SK-N-SH (cell line): ENCODE measurements at regions not wholly inside any gene's neighbourhood (a gene's known extent, or its start where the extent isn't known, plus 50 kb on each side); places are given as distances from the start of the nearest gene placed in this dataset.

Source experiments
- EP300 ChIP-seq, 2 experiments: IDR thresholded peaks; 2 replicates each; pipeline versions ENCODE4 v1.4.0 to v1.6.1; 2012; ENCODE audit warnings: borderline replicate concordance in 1 of 2, low read depth in 1 of 2, low read length in 1 of 2
- JUND ChIP-seq: IDR thresholded peaks from 2 replicates; pipeline ENCODE4 v1.4.0; 2012
- POLR2AphosphoS5 ChIP-seq: IDR thresholded peaks from 2 replicates; pipeline ENCODE4 v1.6.1; 2012; ENCODE audit warnings: low read depth, low read length
- TAF1 ChIP-seq: IDR thresholded peaks from 2 replicates; pipeline ENCODE4 v1.6.1; 2012; ENCODE audit warnings: low read depth, mild to moderate bottlenecking, low read length, moderate library complexity, borderline replicate concordance

GRCh38 chr5:89243611-89244010, 360.6 kb upstream of the MEF2C start:
- TF ChIP-seq POLR2AphosphoS5 (no peak), EP300 (IDR thresholded peaks at IDR 0.05; ENCODE audit: borderline replicate concordance in 1 of 2, low read depth in 1 of 2, low read length in 1 of 2) (no peak), TAF1 (no peak), JUND (no peak)
